Activated T-cell treated with anti-CD3 and anti-CD28 coated beads for 1 hour (primary cell): ENCODE measurements at regions not wholly inside any gene's neighbourhood (a gene's known extent, or its start where the extent isn't known, plus 50 kb on each side); places are given as distances from the start of the nearest gene placed in this dataset.

ENCODE experiments used
- DNase-seq: peaks from one replicate; pipeline ENCODE4 v3.0.0-alpha.2; 2020; ENCODE audit warnings: low read depth

GRCh38 chr1:39136638-39137037 lies 67.9 kb upstream of the MACF1 start:
- DNase-seq = no peak

GRCh38 chr1:39139723-39140360 lies 64.7 kb upstream of the MACF1 start:
- DNase-seq = no peak

- DNase-seq = no peak
These were observed 62.6 kb upstream of the MACF1 start for GRCh38 chr1:39141925-39142324.

- DNase-seq = no peak
These were observed 62.0 kb upstream of the MACF1 start for GRCh38 chr1:39142401-39143060.

- no peak for DNase-seq
These were observed 59.6 kb upstream of the MACF1 start for GRCh38 chr1:39144924-39145323.

GRCh38 chr1:39145331-39145965 lies 59.0 kb upstream of the MACF1 start:
- no peak for DNase-seq

- DNase-seq = no peak
These were observed 57.8 kb upstream of the MACF1 start for GRCh38 chr1:39146681-39147080.

- no peak for DNase-seq
These were observed 57.1 kb upstream of the MACF1 start for GRCh38 chr1:39147099-39148025.

GRCh38 chr1:39148942-39149341 lies 55.6 kb upstream of the MACF1 start:
- no peak for DNase-seq

GRCh38 chr1:39149509-39149908 lies 55.0 kb upstream of the MACF1 start:
- no peak for DNase-seq

GRCh38 chr1:39150779-39151178 lies 53.7 kb upstream of the MACF1 start:
- DNase-seq = no peak

GRCh38 chr1:39151267-39151666 lies 53.2 kb upstream of the MACF1 start:
- DNase-seq = no peak

- no peak for DNase-seq
These were observed 51.6 kb upstream of the MACF1 start for GRCh38 chr1:39152923-39153322.

GRCh38 chr1:39153684-39154083 lies 50.8 kb upstream of the MACF1 start:
- DNase-seq = no peak

GRCh38 chr1:39154553-39155421 lies 49.7 kb upstream of the MACF1 start:
- DNase-seq = no peak
